GM18861 (cell line): ENCODE measurements at regions not wholly inside any gene's neighbourhood (a gene's known extent, or its start where the extent isn't known, plus 50 kb on each side); places are given as distances from the start of the nearest gene placed in this dataset.

Experiments used
- ATAC-seq: cut with Tn5 transposase; IDR thresholded peaks from one replicate; pipeline ENCODE4 v1.9.1; 2021; ENCODE audit not compliant: unreplicated experiment

DNA sequence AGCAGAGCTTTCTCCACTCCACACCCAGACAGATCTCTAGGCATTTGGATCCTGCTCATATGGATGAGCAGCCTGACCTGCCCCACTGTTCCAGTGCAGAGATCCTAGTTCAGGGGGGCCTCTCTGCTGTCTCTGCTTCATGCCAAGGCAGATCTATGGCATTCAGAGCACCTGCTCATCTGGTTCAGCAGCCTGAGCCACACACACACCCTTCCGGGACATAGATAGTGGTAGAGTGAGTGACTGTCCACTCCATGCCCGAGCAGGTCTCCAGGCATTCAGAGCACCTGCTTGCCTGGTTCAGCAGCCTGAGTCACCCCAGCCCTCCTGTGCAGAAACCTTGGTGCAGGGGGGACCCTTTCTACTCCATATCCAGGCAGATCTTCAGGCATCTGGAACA is 54.3 kb upstream of the ZNF800 start:
- ATAC-seq = no peak
